PC-3 (cell line): ENCODE measurements at regions not wholly inside any gene's neighbourhood (a gene's known extent, or its start where the extent isn't known, plus 50 kb on each side); places are given as distances from the start of the nearest gene placed in this dataset.

Experiments used
- EZH2 ChIP-seq: fragments of 300-600 bp; sonication (generic); IDR thresholded peaks from one replicate; pipeline ENCODE4 v1.6.1; 2017; ENCODE audit warnings: antibody characterized with exemption, mild to moderate bottlenecking, low read length; ENCODE audit not compliant: unreplicated experiment
- EZH2phosphoT487 ChIP-seq: fragments of 300-600 bp; sonication (generic); IDR thresholded peaks from 2 replicates; pipeline ENCODE4 v1.6.1; 2018; ENCODE audit warnings: mild to moderate bottlenecking, antibody characterized with exemption, low read length, borderline replicate concordance
- TF ChIP-seq, protein P1 (sequence below): fragments of 300-600 bp; sonication (generic); conservative IDR thresholded peaks from 2 replicates; pipeline ENCODE4 v1.5.1; 2017; ENCODE audit warnings: antibody characterized with exemption, low read depth, mild to moderate bottlenecking, low read length

DNA sequence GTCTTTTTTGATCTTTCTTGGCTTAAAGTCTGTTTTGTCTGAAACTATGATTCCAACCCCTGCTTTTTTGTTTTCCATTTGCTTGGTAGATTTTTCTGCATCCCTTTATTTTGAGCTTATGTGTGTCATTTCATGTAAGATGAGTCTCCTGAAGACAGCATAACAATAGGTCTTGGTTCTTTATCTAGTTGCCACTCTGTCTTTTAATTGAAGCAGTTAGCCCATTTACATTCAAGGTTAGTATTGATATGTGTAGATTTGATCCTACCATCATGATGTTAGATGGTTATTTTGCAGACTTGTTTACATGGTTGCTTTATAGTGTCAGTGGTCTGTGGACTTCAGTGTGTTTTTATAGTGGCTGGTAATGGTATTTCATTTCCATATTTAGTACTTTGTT lies 1678.9 kb downstream of the PCDH9 start:
- TF ChIP-seq, protein P1, sequence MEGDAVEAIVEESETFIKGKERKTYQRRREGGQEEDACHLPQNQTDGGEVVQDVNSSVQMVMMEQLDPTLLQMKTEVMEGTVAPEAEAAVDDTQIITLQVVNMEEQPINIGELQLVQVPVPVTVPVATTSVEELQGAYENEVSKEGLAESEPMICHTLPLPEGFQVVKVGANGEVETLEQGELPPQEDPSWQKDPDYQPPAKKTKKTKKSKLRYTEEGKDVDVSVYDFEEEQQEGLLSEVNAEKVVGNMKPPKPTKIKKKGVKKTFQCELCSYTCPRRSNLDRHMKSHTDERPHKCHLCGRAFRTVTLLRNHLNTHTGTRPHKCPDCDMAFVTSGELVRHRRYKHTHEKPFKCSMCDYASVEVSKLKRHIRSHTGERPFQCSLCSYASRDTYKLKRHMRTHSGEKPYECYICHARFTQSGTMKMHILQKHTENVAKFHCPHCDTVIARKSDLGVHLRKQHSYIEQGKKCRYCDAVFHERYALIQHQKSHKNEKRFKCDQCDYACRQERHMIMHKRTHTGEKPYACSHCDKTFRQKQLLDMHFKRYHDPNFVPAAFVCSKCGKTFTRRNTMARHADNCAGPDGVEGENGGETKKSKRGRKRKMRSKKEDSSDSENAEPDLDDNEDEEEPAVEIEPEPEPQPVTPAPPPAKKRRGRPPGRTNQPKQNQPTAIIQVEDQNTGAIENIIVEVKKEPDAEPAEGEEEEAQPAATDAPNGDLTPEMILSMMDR: no peak
- TF ChIP-seq EZH2phosphoT487: no peak
- no peak for TF ChIP-seq EZH2
